Thoracic aorta (tissue), 2 donors: ENCODE measurements at regions not wholly inside any gene's neighbourhood (a gene's known extent, or its start where the extent isn't known, plus 50 kb on each side); places are given as distances from the start of the nearest gene placed in this dataset.

Experiments
- ATAC-seq: fragments of 150-250 bp; one replicate; pipeline ENCODE4 v1.8.0; 2017; ENCODE audit warnings: low read depth; ENCODE audit not compliant: insufficient number of reproducible peaks, low FRiP score
- DNase-seq: peaks from one replicate; pipeline ENCODE4 v3.0.0-alpha.2; 2020; ENCODE audit warnings: low spot score
- H3K27ac ChIP-seq, 2 donors: fragments of 200-600 bp; sonication (generic); 1 replicate in 1 of 2; 2 replicates in 1 of 2; pipeline ENCODE4 v1.5.1; 2016; ENCODE audit warnings: mild to moderate bottlenecking in 2 of 2, moderate library complexity in 2 of 2
- H3K27me3 ChIP-seq: fragments of 200-600 bp; sonication (generic); replicated peaks from 2 replicates; pipeline ENCODE4 v1.6.0; 2016; ENCODE audit warnings: mild to moderate bottlenecking; ENCODE audit not compliant: insufficient read depth
- H3K36me3 ChIP-seq: fragments of 200-600 bp; sonication (generic); one replicate; pipeline ENCODE4 v1.5.1; 2016
- H3K4me1 ChIP-seq, 2 donors: fragments of 200-600 bp; sonication (generic); 1 replicate in 1 of 2; 2 replicates in 1 of 2; pipeline versions ENCODE4 v1.5.1 to v1.6.0; 2016; ENCODE audit warnings: low read depth in 2 of 2, mild to moderate bottlenecking in 1 of 2; ENCODE audit not compliant: control insufficient read depth in 1 of 2
- H3K4me3 ChIP-seq: fragments of 200-600 bp; sonication (generic); 2 replicates; pipeline ENCODE4 v1.5.1; 2016; ENCODE audit warnings: mild to moderate bottlenecking
- H3K9me3 ChIP-seq: fragments of 200-600 bp; sonication (generic); 2 replicates; pipeline ENCODE4 v1.5.1; 2016
- CTCF ChIP-seq: fragments of 200-600 bp; sonication (generic); IDR thresholded peaks from one replicate; pipeline ENCODE4 v1.5.1; 2019; ENCODE audit warnings: antibody characterized with exemption

GRCh38 chr10:35890676-35891495 is 248.8 kb upstream of the FZD8 start:
- no peaks in the 10 kb centered on the region for H3K27me3 ChIP-seq
- no peaks in the 10 kb centered on the region for H3K36me3 ChIP-seq
- H3K4me1 ChIP-seq, result peaks cover 0 to 6% of the 10 kb centered on the region in 2 donors
- no peak for TF ChIP-seq CTCF
- H3K4me3 ChIP-seq, result no peak overlapping the region
- DNase-seq (no peak), ATAC-seq (no peak)
- no peak overlapping the region for H3K27ac ChIP-seq
- no peaks in the 10 kb centered on the region for H3K9me3 ChIP-seq

GRCh38 chr10:35889971-35890675 is 248.0 kb upstream of the FZD8 start:
- Histone ChIP-seq H3K27ac (no peak overlapping the region), H3K36me3 (no peaks in the 10 kb centered on the region), H3K4me1 (peaks cover 0 to 6% of the 10 kb centered on the region in 2 donors), H3K9me3 (no peaks in the 10 kb centered on the region), H3K4me3 (no peak overlapping the region), H3K27me3 (no peaks in the 10 kb centered on the region)
- DNase-seq, result no peak
- TF ChIP-seq CTCF, result no peak
- no peak for ATAC-seq

- no peak for TF ChIP-seq CTCF
Measured at GRCh38 chr10:35889226-35889625, 247.1 kb upstream of the FZD8 start.

GRCh38 chr10:35888400-35888799 is 246.3 kb upstream of the FZD8 start:
- Histone ChIP-seq H3K4me1 (peaks cover 0 to 6% of the 10 kb centered on the region in 2 donors), H3K4me3 (no peak overlapping the region), H3K27ac (no peak overlapping the region), H3K27me3 (no peaks in the 10 kb centered on the region), H3K36me3 (no peaks in the 10 kb centered on the region), H3K9me3 (no peaks in the 10 kb centered on the region)
- DNase-seq (no peak), ATAC-seq (no peak)
- no peak for TF ChIP-seq CTCF

More at GRCh38 chr10:35889226-35889625, 247.1 kb upstream of the FZD8 start:
- H3K27me3 ChIP-seq, result no peaks in the 10 kb centered on the region
- H3K36me3 ChIP-seq, result no peaks in the 10 kb centered on the region
- peaks cover 0 to 6% of the 10 kb centered on the region in 2 donors for H3K4me1 ChIP-seq
- ATAC-seq (no peak), DNase-seq (no peak)
- no peak overlapping the region for H3K27ac ChIP-seq
- H3K9me3 ChIP-seq, result no peaks in the 10 kb centered on the region
- no peak overlapping the region for H3K4me3 ChIP-seq

- ATAC-seq, result no peak
Measured at GRCh38 chr10:35887685-35888084, 245.6 kb upstream of the FZD8 start.

More at GRCh38 chr10:35887685-35888084, 245.6 kb upstream of the FZD8 start:
- Histone ChIP-seq H3K9me3 (no peaks in the 10 kb centered on the region), H3K36me3 (no peaks in the 10 kb centered on the region), H3K4me3 (no peak overlapping the region), H3K27me3 (no peaks in the 10 kb centered on the region), H3K27ac (no peak overlapping the region), H3K4me1 (peaks cover 0 to 6% of the 10 kb centered on the region in 2 donors)
- no peak for TF ChIP-seq CTCF
- no peak for DNase-seq
